GM12878 (cell line): ENCODE measurements at regions not wholly inside any gene's neighbourhood (a gene's known extent, or its start where the extent isn't known, plus 50 kb on each side); places are given as distances from the start of the nearest gene placed in this dataset.

Source experiments
- ATAC-seq: fragments of 200-7000 bp; cut with Tn5 transposase; 3 replicates; pipeline ENCODE4 v1.9.1; 2020; ENCODE audit warnings: mild to moderate bottlenecking, moderate library complexity
- BruUV-seq: library from RNA; stranded (reverse); fragments of 400-500 nt; replicated peaks from 2 replicates; lab custom pipeline; 2021; lab: Mats Ljungman, UMichigan
- CTCF ChIA-PET: fragments of 300-600 bp; sonication (Branson Sonifier 250); formaldehyde crosslinking; extraction: SDS; loops from one replicate; lab custom pipeline; 2021; ENCODE audit warnings: inconsistent platforms; lab: Yijun Ruan, JAX
- POLR2A ChIA-PET: fragments of 350-600 bp; formaldehyde crosslinking; extraction: SDS; loops from one replicate; lab custom pipeline; 2021; ENCODE audit warnings: inconsistent platforms; lab: Charles Lee
- RAD21 ChIA-PET: fragments of 300-600 bp; sonication (Branson Sonifier 250); formaldehyde crosslinking; loops from one replicate; lab custom pipeline; 2023; ENCODE audit warnings: antibody characterized with exemption; ENCODE audit not compliant: unreplicated experiment; lab: Charles Lee
- SMC1A ChIA-PET: fragments of 300-600 bp; sonication (Branson Sonifier 250); formaldehyde crosslinking; loops from one replicate; lab custom pipeline; 2023; ENCODE audit not compliant: unreplicated experiment, uncharacterized antibody; lab: Charles Lee
- DNase-seq: peaks from one replicate; pipeline ENCODE4 v3.0.0-alpha.2; 2011; ENCODE audit warnings: low read depth, low spot score
- FAIRE-seq: peaks from 3 replicates; lab custom pipeline; 2011; peaks lifted over from hg19 to GRCh38; lab: Jason Lieb, UNC
- H2AFZ ChIP-seq: 2 replicates; pipeline ENCODE4 v1.6.0; 2011; ENCODE audit warnings: low read depth, low read length, control low read depth; ENCODE audit not compliant: control insufficient read depth
- H3K27ac ChIP-seq: 2 replicates; pipeline ENCODE4 v1.5.1; 2011; ENCODE audit warnings: control low read depth; ENCODE audit not compliant: control insufficient read depth, insufficient read depth
- H3K27me3 ChIP-seq, 2 experiments: replicated peaks in 1 of 2; 2 replicates each; pipeline versions ENCODE4 v1.6.0 to v1.6.1; 2011; ENCODE audit warnings: low read length in 1 of 2; ENCODE audit not compliant: control insufficient read depth in 2 of 2, insufficient read depth in 2 of 2
- H3K36me3 ChIP-seq, 2 experiments: 2 replicates each; pipeline ENCODE4 v1.5.1; 2011; ENCODE audit warnings: low read length in 1 of 2; ENCODE audit not compliant: control insufficient read depth in 2 of 2, insufficient read depth in 2 of 2
- H3K4me1 ChIP-seq: 2 replicates; pipeline ENCODE4 v1.6.1; 2011; ENCODE audit warnings: mild to moderate bottlenecking, low read length, moderate library complexity, mixed read lengths; ENCODE audit not compliant: control insufficient read depth, insufficient read depth
- H3K4me2 ChIP-seq: 2 replicates; pipeline ENCODE4 v1.6.0; 2011; ENCODE audit warnings: control low read depth; ENCODE audit not compliant: control insufficient read depth, insufficient read depth
- H3K4me3 ChIP-seq: fragments of 200-600 bp; sonication (generic); 2 replicates; pipeline ENCODE4 v1.5.1; 2016
- H3K79me2 ChIP-seq: 2 replicates; pipeline ENCODE4 v1.6.0; 2011; ENCODE audit warnings: low read length; ENCODE audit not compliant: control insufficient read depth, insufficient read depth
- H3K9ac ChIP-seq: 2 replicates; pipeline ENCODE4 v1.8.0; 2011; ENCODE audit warnings: low read length, control low read depth, mixed read lengths; ENCODE audit not compliant: control insufficient read depth, insufficient read depth
- H3K9me3 ChIP-seq: replicated peaks from 3 replicates; pipeline ENCODE4 v1.5.1; 2011; ENCODE audit warnings: mild to moderate bottlenecking, low read length; ENCODE audit not compliant: control insufficient read depth, insufficient read depth
- H4K20me1 ChIP-seq: 2 replicates; pipeline ENCODE4 v1.6.0; 2011; ENCODE audit not compliant: control insufficient read depth, insufficient read depth
- CBFB ChIP-seq: IDR thresholded peaks from 2 replicates; pipeline ENCODE4 v1.6.1; 2016; ENCODE audit warnings: antibody characterized with exemption, low read depth
- CBX3 ChIP-seq: fragments of 200-600 bp; sonication (generic); IDR thresholded peaks from 2 replicates; pipeline ENCODE4 v1.6.1; 2016; ENCODE audit warnings: low read depth, borderline replicate concordance
- CREB1 ChIP-seq: IDR thresholded peaks from 2 replicates; pipeline ENCODE4 v1.6.1; 2012; ENCODE audit warnings: low read depth, mild to moderate bottlenecking, inconsistent platforms
- FOXK2 ChIP-seq: fragments of 450-650 bp; IDR thresholded peaks from 2 replicates; pipeline ENCODE4 v1.6.1; 2017; ENCODE audit warnings: mild to moderate bottlenecking, moderate library complexity
- GATAD2B ChIP-seq: fragments of 450-650 bp; conservative IDR thresholded peaks from 2 replicates; pipeline ENCODE4 v1.6.1; 2017; ENCODE audit warnings: low read depth, mild to moderate bottlenecking, moderate library complexity
- JUNB ChIP-seq: IDR thresholded peaks from 2 replicates; pipeline ENCODE4 v1.6.1; 2016; ENCODE audit warnings: antibody characterized with exemption, mild to moderate bottlenecking
- RB1 ChIP-seq: fragments of 450-650 bp; formaldehyde crosslinking; IDR thresholded peaks from 2 replicates; pipeline ENCODE4 v1.6.1; 2017; ENCODE audit warnings: mild to moderate bottlenecking, borderline replicate concordance
- REST ChIP-seq: IDR thresholded peaks from 2 replicates; pipeline ENCODE4 v1.6.1; 2012; ENCODE audit warnings: mild to moderate bottlenecking, low read depth, low read length
- SREBF1 ChIP-seq: IDR thresholded peaks from 2 replicates; pipeline ENCODE4 v1.6.1; 2012; ENCODE audit warnings: mild to moderate bottlenecking, low read length
- SUZ12 ChIP-seq: fragments of 200-600 bp; sonication (generic); IDR thresholded peaks from one replicate; pipeline ENCODE4 v1.6.1; 2018; ENCODE audit warnings: antibody characterized with exemption, mild to moderate bottlenecking; ENCODE audit not compliant: unreplicated experiment
- WGBS: methylation state at CpG from one replicate; pipeline ENCODE4 v1.1.6; 2016; ENCODE audit warnings: low lambda C conversion rate; ENCODE audit not compliant: insufficient replicate concordance, insufficient coverage; ENCODE audit errors: missing lambda C conversion rate; 5-methylcytosine and 5-hydroxymethylcytosine counted together
- in situ Hi-C: fragments of 300-500 bp; cut with MboI; formaldehyde crosslinking; loops from 9 replicates; pipeline ENCODE4 v1.14.3; 2018; ENCODE audit warnings: mixed read lengths
- intact Hi-C: fragments of 100-400 bp; cut with micrococcal nuclease; formaldehyde crosslinking; loops from one replicate; pipeline ENCODE4 v1.14.2; 2022; ENCODE audit not compliant: unreplicated experiment

- CTCF ChIA-PET: interaction anchor here (1.6 kb wide), 1 partner anchor 40 kb away, joined by 3 read pairs; no protein-coding TSS in a partner anchor
- FAIRE-seq (no peak), DNase-seq (no peak)
- no peaks in the 10 kb centered on the region for H4K20me1 ChIP-seq
- H3K4me2 ChIP-seq: no peak overlapping the region
- H3K36me3 ChIP-seq: no peaks in the 10 kb centered on the region
- H3K27ac ChIP-seq: no peak overlapping the region
- POLR2A ChIA-PET: no interaction called here
- H3K9me3 ChIP-seq: no peaks in the 10 kb centered on the region
- no TSS peak for BruUV-seq
- H3K79me2 ChIP-seq: no peaks in the 10 kb centered on the region
- TF ChIP-seq CBX3 (no peak), FOXK2 (no peak), CREB1 (no peak), SREBF1 (no peak)
- TF ChIP-seq, all 136 proteins: peak for 0
- WGBS: 27% methylated on average over 5 of the region's 5 CpGs
- RAD21 ChIA-PET: no interaction called here
- no peaks in the 10 kb centered on the region for H3K4me1 ChIP-seq
- H3K4me3 ChIP-seq: no peak overlapping the region
- no peak for ATAC-seq
- intact Hi-C loops (no loop called here), in situ Hi-C loops (no loop called here)
- SMC1A ChIA-PET: no interaction called here
- H2AFZ ChIP-seq: no peak overlapping the region
- H3K9ac ChIP-seq: no peak overlapping the region
- H3K27me3 ChIP-seq: no peaks in the 10 kb centered on the region
Observed at GRCh38 chr7:33798686-33799325, 106.5 kb upstream of the BMPER start.

- intact Hi-C loops: no loop called here
- H3K79me2 ChIP-seq: no peaks in the 10 kb centered on the region
- H3K4me1 ChIP-seq: no peaks in the 10 kb centered on the region
- no peaks in the 10 kb centered on the region for H4K20me1 ChIP-seq
- H3K4me2 ChIP-seq: no peak overlapping the region
- no peak for ATAC-seq
- no peak overlapping the region for H3K9ac ChIP-seq
- 29% methylated on average over 2 of the region's 2 CpGs for WGBS
- FAIRE-seq: no peak
- no peaks in the 10 kb centered on the region for H3K27me3 ChIP-seq
- DNase-seq: no peak
- H3K4me3 ChIP-seq: no peak overlapping the region
- H2AFZ ChIP-seq: no peak overlapping the region
- no TSS peak for BruUV-seq
- RAD21 ChIA-PET: no interaction called here
- no peaks in the 10 kb centered on the region for H3K9me3 ChIP-seq
- POLR2A ChIA-PET: no interaction called here
- SMC1A ChIA-PET: interaction anchor here (1.1 kb wide), 1 partner anchor 10 kb away, joined by 3 read pairs; no protein-coding TSS in a partner anchor
- TF ChIP-seq GATAD2B (no peak), RB1 (no peak), CBFB (no peak), JUNB (no peak), REST (no peak), SUZ12 (no peak)
- TF ChIP-seq, all 136 proteins: peak for 0
- H3K27ac ChIP-seq: no peak overlapping the region
- H3K36me3 ChIP-seq: no peaks in the 10 kb centered on the region
- CTCF ChIA-PET: interaction anchor here (1.6 kb wide), 1 partner anchor 41 kb away, joined by 3 read pairs; no protein-coding TSS in a partner anchor
- in situ Hi-C loops: no loop called here
Observed at GRCh38 chr7:33799766-33800165, 105.6 kb upstream of the BMPER start.
